Bronchial epithelial cell (primary cell): ENCODE measurements at regions not wholly inside any gene's neighbourhood (a gene's known extent, or its start where the extent isn't known, plus 50 kb on each side); places are given as distances from the start of the nearest gene placed in this dataset.
"Not testable (repeated sequence)": the region's sequence is repeated elsewhere in the genome, so short reads cannot be mapped to it uniquely, and the experiment has no call there.

Experiments used
- DNase-seq: peaks from one replicate; pipeline ENCODE4 v3.0.0-alpha.2; 2010; ENCODE audit warnings: low read depth
- FAIRE-seq: peaks from 2 replicates; lab custom pipeline; 2011; peaks lifted over from hg19 to GRCh38; lab: Jason Lieb, UNC
- H3K27me3 ChIP-seq: 2 replicates; pipeline ENCODE4 v1.5.1; 2011; ENCODE audit warnings: low read length; ENCODE audit not compliant: control insufficient read depth, insufficient read depth
- H3K36me3 ChIP-seq: 2 replicates; pipeline ENCODE4 v1.5.1; 2011; ENCODE audit warnings: low read length; ENCODE audit not compliant: control insufficient read depth, insufficient read depth
- H3K4me3 ChIP-seq: 2 replicates; pipeline ENCODE4 v1.5.1; 2011; ENCODE audit warnings: mild to moderate bottlenecking, low read depth, low read length, control low read depth
- TF ChIP-seq, protein P1 (sequence below): IDR thresholded peaks from 2 replicates; pipeline ENCODE4 v1.5.1; 2011; ENCODE audit warnings: mild to moderate bottlenecking, moderate library complexity, low read length, control low read depth, inconsistent platforms; ENCODE audit not compliant: insufficient read depth, severe bottlenecking

DNA sequence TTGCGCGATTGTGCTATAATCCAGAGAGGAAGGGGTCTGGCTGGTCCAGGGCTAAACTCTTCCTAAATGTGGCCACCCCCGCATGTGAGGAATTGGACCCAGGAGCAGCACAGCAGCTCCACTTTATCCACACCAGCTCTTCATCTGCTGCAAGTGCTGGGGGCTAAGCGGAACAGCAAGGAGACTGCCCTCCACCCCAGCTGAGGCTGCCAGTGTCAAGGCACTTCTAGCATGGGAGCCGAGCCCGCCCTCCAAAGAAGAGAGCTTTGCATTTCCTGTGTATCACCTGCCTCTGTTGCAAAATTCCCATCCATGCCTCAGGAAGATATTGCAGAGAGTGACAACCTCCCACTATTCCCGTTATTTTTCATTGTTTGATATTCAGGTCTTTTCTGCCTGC, 333.6 kb downstream of the ARRDC4 start:
- DNase-seq (no peak), FAIRE-seq (no peak)
- H3K27me3 ChIP-seq: peaks cover 4% of the 10 kb centered on the region
- no peak overlapping the region for H3K4me3 ChIP-seq
- TF ChIP-seq, protein P1, sequence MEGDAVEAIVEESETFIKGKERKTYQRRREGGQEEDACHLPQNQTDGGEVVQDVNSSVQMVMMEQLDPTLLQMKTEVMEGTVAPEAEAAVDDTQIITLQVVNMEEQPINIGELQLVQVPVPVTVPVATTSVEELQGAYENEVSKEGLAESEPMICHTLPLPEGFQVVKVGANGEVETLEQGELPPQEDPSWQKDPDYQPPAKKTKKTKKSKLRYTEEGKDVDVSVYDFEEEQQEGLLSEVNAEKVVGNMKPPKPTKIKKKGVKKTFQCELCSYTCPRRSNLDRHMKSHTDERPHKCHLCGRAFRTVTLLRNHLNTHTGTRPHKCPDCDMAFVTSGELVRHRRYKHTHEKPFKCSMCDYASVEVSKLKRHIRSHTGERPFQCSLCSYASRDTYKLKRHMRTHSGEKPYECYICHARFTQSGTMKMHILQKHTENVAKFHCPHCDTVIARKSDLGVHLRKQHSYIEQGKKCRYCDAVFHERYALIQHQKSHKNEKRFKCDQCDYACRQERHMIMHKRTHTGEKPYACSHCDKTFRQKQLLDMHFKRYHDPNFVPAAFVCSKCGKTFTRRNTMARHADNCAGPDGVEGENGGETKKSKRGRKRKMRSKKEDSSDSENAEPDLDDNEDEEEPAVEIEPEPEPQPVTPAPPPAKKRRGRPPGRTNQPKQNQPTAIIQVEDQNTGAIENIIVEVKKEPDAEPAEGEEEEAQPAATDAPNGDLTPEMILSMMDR: no peak
- no peaks in the 10 kb centered on the region for H3K36me3 ChIP-seq

DNA sequence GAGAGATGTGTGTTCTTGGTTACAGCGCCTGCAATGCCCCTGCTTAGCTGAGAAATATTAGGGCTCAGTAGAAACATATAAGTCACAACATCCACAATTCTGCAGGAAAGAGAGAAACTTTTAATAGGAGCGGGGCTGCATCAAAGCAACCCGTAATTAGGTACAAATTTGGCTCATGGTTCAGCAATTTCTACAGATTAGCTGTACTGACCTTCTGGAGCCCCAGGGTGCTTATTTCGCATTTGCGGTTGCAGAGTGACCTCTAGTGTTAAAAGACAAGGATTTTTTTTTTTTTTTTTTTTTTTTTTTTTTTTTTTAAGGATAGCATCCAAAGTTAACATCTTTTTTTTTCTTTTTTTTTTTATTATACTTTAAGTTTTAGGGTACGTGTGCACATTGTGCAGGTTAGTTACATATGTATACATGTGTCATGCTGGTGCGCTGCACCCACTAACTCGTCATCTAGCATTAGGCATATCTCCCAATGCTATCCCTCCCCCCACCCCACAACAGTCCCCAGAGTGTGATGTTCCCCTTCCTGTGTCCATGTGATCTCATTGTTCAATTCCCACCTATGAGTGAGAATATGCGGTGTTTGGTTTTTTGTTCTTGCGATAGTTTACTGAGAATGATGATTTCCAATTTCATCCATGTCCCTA, 334.7 kb downstream of the ARRDC4 start:
- TF ChIP-seq, protein P1: peak; percentile 32

DNA sequence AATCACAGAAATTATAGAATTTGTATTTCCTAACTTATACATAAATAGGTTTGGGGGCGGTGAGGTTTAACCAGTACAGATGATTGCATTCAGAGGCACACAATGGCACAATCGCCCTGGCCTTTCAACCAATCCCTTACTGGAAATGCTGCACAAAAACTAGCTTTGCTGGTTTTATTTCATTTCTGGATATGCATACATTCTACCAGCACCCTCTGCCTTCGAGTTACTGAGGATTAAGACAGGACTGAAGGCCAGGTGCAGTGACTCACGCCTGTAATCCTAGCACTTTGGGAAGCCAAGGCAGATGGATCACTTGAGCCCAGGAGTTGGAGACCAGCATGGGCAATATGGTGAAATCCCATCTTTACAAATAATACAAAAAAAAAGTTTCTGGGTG, 336.1 kb downstream of the ARRDC4 start:
- peaks cover 4% of the 10 kb centered on the region for H3K27me3 ChIP-seq
- peak; percentile 39 for DNase-seq
- no peaks in the 10 kb centered on the region for H3K36me3 ChIP-seq
- H3K4me3 ChIP-seq: no peak overlapping the region
- TF ChIP-seq, protein P1: no peak
- FAIRE-seq: no peak

More for the DNA sequence above, 334.7 kb downstream of the ARRDC4 start:
- not testable (repeated sequence) for H3K36me3 ChIP-seq, H3K27me3 ChIP-seq, H3K4me3 ChIP-seq, FAIRE-seq
- DNase-seq: peak; percentile 39

DNA sequence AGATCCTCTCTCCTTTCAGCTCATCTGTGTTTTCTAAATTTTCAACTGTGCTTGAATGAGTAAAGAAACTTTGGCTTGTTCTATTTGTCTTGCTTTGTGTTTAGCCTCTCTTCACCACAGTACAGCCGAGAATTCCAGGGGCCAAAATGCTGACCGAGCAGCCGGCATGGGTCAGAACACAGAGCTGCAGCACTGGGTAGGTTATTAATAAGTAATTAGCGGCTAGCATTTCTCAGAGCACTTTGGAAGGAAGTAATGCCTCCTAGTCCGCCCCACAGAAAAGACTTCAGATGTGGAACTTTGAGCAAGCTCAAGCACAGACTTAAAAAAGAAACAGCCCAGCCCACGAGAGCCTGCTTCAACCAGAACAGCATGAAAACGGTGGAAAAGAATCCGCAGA, 343.9 kb downstream of the ARRDC4 start:
- TF ChIP-seq, protein P1: no peak
- DNase-seq (no peak), FAIRE-seq (no peak)
- Histone ChIP-seq H3K4me3 (no peak overlapping the region), H3K36me3 (no peaks in the 10 kb centered on the region), H3K27me3 (no peaks in the 10 kb centered on the region)

DNA sequence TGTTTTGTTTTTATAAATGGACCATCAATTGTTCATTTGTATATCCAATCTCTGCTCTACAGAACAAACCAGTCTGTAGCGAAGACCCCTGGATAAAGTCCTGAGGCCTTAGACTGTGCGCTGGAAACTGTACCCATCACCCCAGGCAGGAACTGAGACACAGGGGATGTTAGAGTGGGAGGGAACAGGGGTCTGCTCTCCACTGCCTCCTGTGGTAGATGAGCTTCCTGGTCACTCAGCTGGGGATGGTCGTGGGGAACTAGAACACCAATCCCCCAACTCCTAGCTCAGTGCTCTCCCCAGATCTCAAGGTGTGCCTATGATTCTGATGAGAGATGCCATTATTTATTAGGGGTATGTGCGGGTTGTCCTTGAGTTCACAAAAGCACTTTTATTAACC, 340.2 kb upstream of the IGF1R start:
- H3K4me3 ChIP-seq: no peak overlapping the region
- H3K36me3 ChIP-seq: no peaks in the 10 kb centered on the region
- TF ChIP-seq, protein P1: no peak
- no peak for DNase-seq
- H3K27me3 ChIP-seq: no peaks in the 10 kb centered on the region
- no peak for FAIRE-seq

DNA sequence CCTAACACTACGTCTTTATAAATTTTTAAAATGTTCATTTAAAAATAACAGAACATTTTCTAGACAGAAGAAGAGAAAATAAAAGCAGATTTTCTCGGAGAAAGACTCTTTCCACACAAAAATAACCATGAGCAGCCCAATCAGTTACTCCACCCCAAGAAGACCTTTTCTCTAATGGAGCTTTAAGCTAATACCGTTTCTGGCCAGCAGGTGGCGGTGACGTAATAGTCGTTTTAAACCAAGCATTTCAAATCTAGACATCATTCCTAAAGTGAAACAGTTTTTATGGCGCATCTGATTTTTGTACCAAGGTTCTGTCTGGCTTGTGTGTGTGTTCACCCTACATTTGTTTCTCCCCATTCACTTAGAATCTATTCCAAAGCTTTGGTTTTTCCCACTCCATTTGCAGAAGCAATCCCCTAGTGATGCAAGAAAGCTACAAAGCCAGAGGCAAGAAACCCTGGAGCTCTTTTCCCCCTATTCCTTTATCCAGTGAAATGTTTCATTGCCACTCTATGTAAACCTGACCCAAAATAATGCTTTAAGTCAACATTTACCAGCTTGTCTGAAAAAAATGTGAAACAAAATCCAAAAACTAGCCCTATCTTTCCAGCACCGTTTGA, 336.7 kb upstream of the IGF1R start:
- H3K4me3 ChIP-seq: no peak overlapping the region
- no peaks in the 10 kb centered on the region for H3K27me3 ChIP-seq
- TF ChIP-seq, protein P1: peak; percentile 66
- DNase-seq (peak; percentile 71), FAIRE-seq (no peak)
- H3K36me3 ChIP-seq: no peaks in the 10 kb centered on the region
